ENCODE measurements at regions not wholly inside any gene's neighbourhood (a gene's known extent, or its start where the extent isn't known, plus 50 kb on each side); places are given as distances from the start of the nearest gene placed in this dataset.

- POLR2A ChIA-PET: no interaction called here
- DNase-seq (ENCODE audit: low read depth, low spot score): no peak
- TF ChIP-seq CTCF (IDR thresholded peaks at IDR 0.05; ENCODE audit: insufficient read depth, low read length, missing control alignments): no peak
- H3K4me3 ChIP-seq (ENCODE audit: low read depth, low read length): no peak overlapping the region
- CTCF ChIA-PET: interaction anchor here (0.8 to 1.7 kb wide), 3 partner anchors 8 to 275 kb away, joined by 3 to 4 read pairs (median 3); no protein-coding TSS in a partner anchor
Measured at GRCh38 chr16:86244936-86245335, 265.4 kb upstream of the FOXF1 start.

DNA sequence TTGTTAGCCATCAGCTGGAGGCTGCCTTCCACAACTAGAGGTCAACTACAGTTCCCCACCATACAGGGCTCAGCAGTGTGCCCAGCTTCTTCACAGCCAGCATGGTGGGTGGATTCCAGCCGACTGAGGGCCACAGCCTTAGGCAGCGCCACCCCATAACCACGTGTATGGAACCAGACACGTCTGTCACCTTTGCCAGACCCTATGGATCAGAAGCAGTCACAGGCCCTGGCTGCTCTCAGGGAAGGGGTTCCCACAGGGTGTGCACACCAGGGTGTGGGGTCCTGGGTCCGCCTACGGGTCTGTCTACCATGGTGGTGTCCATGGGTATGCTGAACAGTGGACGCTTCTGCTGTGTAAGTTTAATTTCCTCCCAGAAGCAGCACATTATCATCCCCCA is 265.0 kb upstream of the FOXF1 start:
- TF ChIP-seq CTCF (IDR thresholded peaks at IDR 0.05; ENCODE audit: insufficient read depth, low read length, missing control alignments): no peak
- ChIA-PET POLR2A (no interaction called here), CTCF (interaction anchor here (0.8 to 1.3 kb wide), 2 partner anchors 8 to 274 kb away, joined by 3 to 4 read pairs; no protein-coding TSS in a partner anchor)
- no peak for DNase-seq (ENCODE audit: low read depth, low spot score)
- H3K4me3 ChIP-seq (ENCODE audit: low read depth, low read length): no peak overlapping the region

DNA sequence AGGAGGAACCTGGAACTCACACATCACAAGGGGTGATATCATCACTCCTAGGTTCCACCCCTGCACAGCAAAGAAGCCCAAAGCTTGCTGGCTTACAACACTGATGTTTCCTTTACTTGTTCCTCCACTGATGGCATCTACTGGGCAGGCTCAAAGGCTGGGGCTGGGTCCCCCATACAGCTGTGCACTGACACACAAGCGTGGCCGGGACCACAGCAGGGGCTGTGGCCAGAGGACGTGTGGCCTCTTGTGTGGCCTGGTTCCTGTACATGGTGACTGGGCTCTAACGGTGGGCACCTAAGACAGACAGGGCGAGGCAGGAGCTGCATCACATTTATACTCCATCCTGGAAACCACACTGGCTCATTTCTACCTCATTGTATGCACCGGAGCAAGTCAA is 264.4 kb upstream of the FOXF1 start:
- POLR2A ChIA-PET: no interaction called here
- no peak for DNase-seq (ENCODE audit: low read depth, low spot score)
- CTCF ChIA-PET: no interaction called here
- no peak for TF ChIP-seq CTCF (IDR thresholded peaks at IDR 0.05; ENCODE audit: insufficient read depth, low read length, missing control alignments)
- H3K4me3 ChIP-seq (ENCODE audit: low read depth, low read length): no peak overlapping the region

- DNase-seq (ENCODE audit: low read depth, low spot score): no peak
- H3K4me3 ChIP-seq (ENCODE audit: low read depth, low read length): no peak overlapping the region
- POLR2A ChIA-PET: no interaction called here
- TF ChIP-seq CTCF (IDR thresholded peaks at IDR 0.05; ENCODE audit: insufficient read depth, low read length, missing control alignments): no peak
- CTCF ChIA-PET: no interaction called here
Measured at GRCh38 chr16:86248310-86248905, 261.9 kb upstream of the FOXF1 start.

DNA sequence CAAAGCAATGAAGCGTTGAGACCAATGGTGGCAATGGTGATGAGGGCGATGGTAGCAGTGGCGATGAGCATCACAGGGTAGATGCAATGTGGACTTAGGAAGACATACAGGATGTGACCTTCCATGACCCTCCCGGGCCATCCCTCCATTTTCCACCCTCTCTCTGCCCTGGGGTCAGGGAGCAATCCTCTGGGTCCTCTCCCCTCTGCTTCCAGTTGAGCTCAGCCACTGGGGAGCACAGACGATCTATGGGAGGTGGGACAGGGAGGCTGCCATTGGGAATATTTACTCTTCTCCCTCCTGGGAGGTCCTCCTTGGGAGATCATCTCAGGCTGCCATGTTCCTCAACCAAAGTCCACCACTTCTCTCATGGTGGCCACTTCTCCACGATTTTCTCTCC is 260.7 kb upstream of the FOXF1 start:
- no peak for DNase-seq (ENCODE audit: low read depth, low spot score)
- ChIA-PET POLR2A (no interaction called here), CTCF (interaction anchor here (4.6 kb wide), 1 partner anchor 269 kb away, joined by 47 read pairs; no protein-coding TSS in a partner anchor)
- H3K4me3 ChIP-seq (ENCODE audit: low read depth, low read length): no peak overlapping the region
- no peak for TF ChIP-seq CTCF (IDR thresholded peaks at IDR 0.05; ENCODE audit: insufficient read depth, low read length, missing control alignments)

GRCh38 chr16:86251682-86252081 is 258.6 kb upstream of the FOXF1 start:
- H3K4me3 ChIP-seq (ENCODE audit: low read depth, low read length): no peak overlapping the region
- no peak for TF ChIP-seq CTCF (IDR thresholded peaks at IDR 0.05; ENCODE audit: insufficient read depth, low read length, missing control alignments)
- no peak for DNase-seq (ENCODE audit: low read depth, low spot score)
- ChIA-PET POLR2A (no interaction called here), CTCF (interaction anchor here (1.0 to 4.6 kb wide), 4 partner anchors 8 to 267 kb away, joined by 3 to 47 read pairs (median 5); no protein-coding TSS in a partner anchor)

Measured in AG04449 (cell line).